Spleen (tissue), 11 donors: ENCODE measurements at regions not wholly inside any gene's neighbourhood (a gene's known extent, or its start where the extent isn't known, plus 50 kb on each side); places are given as distances from the start of the nearest gene placed in this dataset.

Source experiments
- DNase-seq: peaks from one replicate; pipeline ENCODE4 v3.0.0-alpha.2; 2020
- H3K27ac ChIP-seq, 8 donors: fragments of 200-600 bp; sonication (generic) in 7 of 8; 1 replicate in 4 of 8; 2 replicates in 4 of 8; pipeline versions ENCODE4 v1.5.0 to v1.8.0; 2016 to 2021; ENCODE audit warnings: inconsistent platforms in 4 of 8, mild to moderate bottlenecking in 4 of 8, moderate library complexity in 1 of 8
- H3K27me3 ChIP-seq, 7 donors: fragments of 200-600 bp; sonication (generic) in 6 of 7; replicated peaks in 1 of 7; 1 replicate in 4 of 7; 2 replicates in 3 of 7; pipeline versions ENCODE4 v1.5.0 to v1.8.0; 2016 to 2021; ENCODE audit warnings: inconsistent platforms in 3 of 7, mild to moderate bottlenecking in 1 of 7
- H3K36me3 ChIP-seq, 6 donors: fragments of 200-600 bp; sonication (generic) in 5 of 6; 1 replicate in 4 of 6; 2 replicates in 2 of 6; pipeline versions ENCODE4 v1.5.0 to v1.8.0; 2016 to 2021; ENCODE audit warnings: inconsistent platforms in 2 of 6
- H3K4me1 ChIP-seq, 6 donors: fragments of 200-600 bp; sonication (generic) in 5 of 6; 1 replicate in 3 of 6; 2 replicates in 3 of 6; pipeline versions ENCODE4 v1.5.0 to v1.8.0; 2016 to 2021; ENCODE audit warnings: inconsistent platforms in 3 of 6
- H3K4me3 ChIP-seq, 8 donors: fragments of 200-600 bp; sonication (generic) in 7 of 8; 1 replicate in 4 of 8; 2 replicates in 4 of 8; pipeline versions ENCODE4 v1.5.0 to v1.8.0; 2016 to 2021; ENCODE audit warnings: inconsistent platforms in 4 of 8, mild to moderate bottlenecking in 4 of 8, moderate library complexity in 2 of 8
- H3K9me3 ChIP-seq, 8 donors: fragments of 200-600 bp; sonication (generic) in 7 of 8; 1 replicate in 4 of 8; 2 replicates in 4 of 8; pipeline versions ENCODE4 v1.5.0 to v1.8.0; 2016 to 2021; ENCODE audit warnings: inconsistent platforms in 4 of 8
- POLR2A ChIP-seq, 3 donors: fragments of 450-650 bp; IDR thresholded peaks; one replicate each; pipeline ENCODE4 v1.5.1; 2017; ENCODE audit warnings: antibody characterized with exemption in 3 of 3, mild to moderate bottlenecking in 1 of 3
- POLR2AphosphoS5 ChIP-seq, 3 donors: sonication (generic); formaldehyde crosslinking; IDR thresholded peaks; one replicate each; pipeline ENCODE4 v1.5.1; 2017; ENCODE audit warnings: antibody characterized with exemption in 3 of 3
- WGBS, 5 donors: extraction: QIAGEN DNeasy Blood & Tissue Kit in 3 of 5; methylation state at CpG; one replicate each; pipeline versions ENCODE4 v1.1.5 to v1.1.7; 2013 to 2018; 5-methylcytosine and 5-hydroxymethylcytosine counted together
- intact Hi-C: fragments of 100-400 bp; cut with DNase I; formaldehyde crosslinking; loops from one replicate; pipeline ENCODE4 v1.15.0; 2023; ENCODE audit warnings: low total_unique reads
- TF ChIP-seq, protein P1 (sequence below), 11 experiments: fragments of 200-600 bp in 7 of 11; fragments of 450-650 bp in 4 of 11; sonication (generic) in 4 of 11; IDR thresholded peaks in 8 of 11; conservative IDR thresholded peaks in 3 of 11; 1 replicate in 7 of 11; 2 replicates in 4 of 11; pipeline versions ENCODE4 v1.4.0 to v1.8.0; 2016 to 2021; ENCODE audit warnings: antibody characterized with exemption in 11 of 11, inconsistent platforms in 4 of 11, mild to moderate bottlenecking in 1 of 11
- donor health status: healthy with polysubstance abuse.
- donor health status: DM: no; HTN: no; CAD: no; lungs with moderate emphysema.
- donor health status: DM: no; HTN: no; CAD: no.
- donor health status: Bipolar disorder and iron deficiency.
- donor health status: healthy.
- donor health status: DM: no; HTN: no; CAD: no.
- donor health status: DM: yes; HTN: yes; CAD: no.

DNA sequence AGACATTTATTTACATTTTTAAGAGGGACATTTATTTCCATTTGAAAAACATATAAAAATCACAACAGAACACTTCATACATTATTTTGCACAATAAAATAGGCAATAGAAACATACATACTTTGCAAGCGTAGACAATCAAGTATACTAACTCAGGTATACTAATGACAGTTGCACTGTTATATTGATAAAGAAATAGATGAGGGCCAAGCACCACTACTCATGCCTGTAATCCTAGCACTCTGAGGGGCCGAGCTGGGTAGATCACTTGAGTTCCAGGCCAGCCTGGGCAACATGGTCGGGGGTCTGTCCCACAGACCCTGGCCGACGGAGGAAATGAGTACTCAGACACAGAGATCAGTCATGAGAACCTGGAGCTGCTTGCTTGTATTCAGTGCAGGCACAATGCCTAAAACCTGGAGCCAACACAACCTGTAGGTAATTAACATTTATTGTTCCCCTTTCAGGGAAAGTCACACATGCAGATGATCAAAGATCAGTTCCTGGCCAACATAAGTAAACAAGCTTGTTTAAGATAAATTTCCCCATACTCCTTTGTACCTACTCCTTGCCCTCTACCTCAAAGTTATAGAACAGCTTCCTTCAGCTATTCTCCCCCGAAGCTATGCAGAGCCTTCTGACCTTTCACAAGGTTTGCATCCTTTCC lies 1960.2 kb downstream of the SUCLG1 start:
- intact Hi-C loops: no loop called here
- Histone ChIP-seq H3K4me1 (no peaks in the 10 kb centered on the region), H3K27ac (no peak overlapping the region), H3K27me3 (no peaks in the 10 kb centered on the region), H3K4me3 (no peak overlapping the region), H3K9me3 (peaks cover 3 to 56% (median 44%) of the 10 kb centered on the region in 8 donors), H3K36me3 (no peaks in the 10 kb centered on the region)
- WGBS, 5 donors: 76 to 86% (median 81%) methylated on average over 6 of the region's 6 CpGs
- TF ChIP-seq, protein P1, sequence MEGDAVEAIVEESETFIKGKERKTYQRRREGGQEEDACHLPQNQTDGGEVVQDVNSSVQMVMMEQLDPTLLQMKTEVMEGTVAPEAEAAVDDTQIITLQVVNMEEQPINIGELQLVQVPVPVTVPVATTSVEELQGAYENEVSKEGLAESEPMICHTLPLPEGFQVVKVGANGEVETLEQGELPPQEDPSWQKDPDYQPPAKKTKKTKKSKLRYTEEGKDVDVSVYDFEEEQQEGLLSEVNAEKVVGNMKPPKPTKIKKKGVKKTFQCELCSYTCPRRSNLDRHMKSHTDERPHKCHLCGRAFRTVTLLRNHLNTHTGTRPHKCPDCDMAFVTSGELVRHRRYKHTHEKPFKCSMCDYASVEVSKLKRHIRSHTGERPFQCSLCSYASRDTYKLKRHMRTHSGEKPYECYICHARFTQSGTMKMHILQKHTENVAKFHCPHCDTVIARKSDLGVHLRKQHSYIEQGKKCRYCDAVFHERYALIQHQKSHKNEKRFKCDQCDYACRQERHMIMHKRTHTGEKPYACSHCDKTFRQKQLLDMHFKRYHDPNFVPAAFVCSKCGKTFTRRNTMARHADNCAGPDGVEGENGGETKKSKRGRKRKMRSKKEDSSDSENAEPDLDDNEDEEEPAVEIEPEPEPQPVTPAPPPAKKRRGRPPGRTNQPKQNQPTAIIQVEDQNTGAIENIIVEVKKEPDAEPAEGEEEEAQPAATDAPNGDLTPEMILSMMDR (IDR thresholded peaks at IDR 0.05 in 8 of 11, conservative IDR thresholded peaks at IDR 0.05 in 3 of 11): no peak
- no peak for DNase-seq

DNA sequence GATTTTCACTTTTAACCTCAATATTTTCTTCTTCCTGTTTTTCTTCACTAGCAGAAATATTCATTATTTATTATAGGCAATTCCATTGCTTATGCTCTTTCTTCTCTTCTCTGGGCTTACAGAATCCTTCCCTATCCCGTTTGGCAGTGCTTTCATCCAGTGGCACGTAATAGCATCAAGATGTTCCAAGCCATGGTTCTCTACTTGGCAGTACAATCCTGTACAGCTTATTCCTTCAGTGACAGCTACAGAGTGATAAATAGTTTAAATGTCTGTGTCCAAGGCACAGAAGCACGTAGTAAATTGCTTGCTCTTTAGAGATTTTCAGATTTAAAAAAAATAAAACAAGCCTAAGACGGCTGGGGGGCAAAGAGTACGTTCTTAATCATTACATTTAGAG lies 1964.3 kb downstream of the SUCLG1 start:
- Histone ChIP-seq H3K9me3 (peaks cover 0 to 30% (median 20%) of the 10 kb centered on the region in 8 donors), H3K4me1 (no peaks in the 10 kb centered on the region), H3K36me3 (no peaks in the 10 kb centered on the region), H3K27me3 (no peaks in the 10 kb centered on the region), H3K4me3 (no peak overlapping the region), H3K27ac (no peak overlapping the region)
- 61 to 77% (median 68%) methylated on average over 5 of the region's 5 CpGs for WGBS, 5 donors
- TF ChIP-seq, protein P1 (IDR thresholded peaks at IDR 0.05 in 8 of 11, conservative IDR thresholded peaks at IDR 0.05 in 3 of 11): no peak
- intact Hi-C loops: no loop called here
- DNase-seq: no peak

DNA sequence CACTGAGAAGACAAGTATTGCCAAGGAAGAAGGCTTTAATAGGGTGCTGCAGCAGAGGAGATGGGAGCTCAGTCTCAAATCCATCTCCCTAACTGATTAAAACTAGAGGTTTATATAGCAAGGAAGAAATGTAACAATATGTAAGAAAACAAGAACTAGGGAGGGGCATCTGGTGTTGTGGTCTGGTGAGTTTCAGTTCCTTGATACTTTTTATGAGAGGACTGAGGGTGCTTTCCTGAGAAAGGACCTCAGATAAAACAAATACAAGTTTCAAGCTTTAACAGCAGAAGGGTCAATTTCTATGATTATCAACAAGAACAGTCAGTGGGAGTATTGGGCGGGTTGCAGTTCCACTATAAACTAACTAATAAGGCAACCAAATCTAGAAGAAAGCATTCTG lies 1967.5 kb downstream of the SUCLG1 start:
- TF ChIP-seq, protein P1 (IDR thresholded peaks at IDR 0.05 in 8 of 11, conservative IDR thresholded peaks at IDR 0.05 in 3 of 11): no peak
- TF ChIP-seq POLR2A (IDR thresholded peaks at IDR 0.05): no peak
- TF ChIP-seq POLR2AphosphoS5 (IDR thresholded peaks at IDR 0.05): no peak
- Histone ChIP-seq H3K9me3 (peaks cover 0 to 20% (median 12%) of the 10 kb centered on the region in 8 donors), H3K27ac (no peak overlapping the region), H3K36me3 (no peaks in the 10 kb centered on the region), H3K4me1 (no peaks in the 10 kb centered on the region), H3K27me3 (no peaks in the 10 kb centered on the region), H3K4me3 (no peak overlapping the region)
- intact Hi-C loops: no loop called here
- WGBS, 5 donors: 82 to 100% (median 86%) methylated on average over 1 of the region's 1 CpG
- DNase-seq: no peak

DNA sequence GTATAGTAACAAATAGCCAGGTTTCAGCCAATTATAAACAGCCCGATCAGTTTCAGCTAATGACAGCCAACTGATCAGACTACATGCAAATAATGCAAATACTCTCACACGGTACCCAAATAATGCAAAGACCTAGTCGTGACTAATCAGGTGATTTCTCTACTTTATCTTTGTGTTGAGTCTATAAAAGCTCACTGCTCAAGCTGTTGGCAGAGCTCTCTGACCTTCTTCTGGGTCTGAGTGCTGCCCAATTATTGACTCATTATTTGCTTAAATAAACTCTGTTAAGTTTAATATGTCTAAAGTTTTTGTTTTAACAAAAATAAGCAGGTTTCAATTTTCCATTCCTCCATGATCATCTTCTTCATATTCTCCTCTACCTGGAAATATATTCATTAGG lies 1971.7 kb downstream of the SUCLG1 start:
- no peak overlapping the region for H3K27ac ChIP-seq
- no peak for TF ChIP-seq POLR2A (IDR thresholded peaks at IDR 0.05)
- 87 to 93% (median 90%) methylated on average over 3 of the region's 3 CpGs for WGBS, 5 donors
- no peaks in the 10 kb centered on the region for H3K36me3 ChIP-seq
- H3K27me3 ChIP-seq: no peaks in the 10 kb centered on the region
- intact Hi-C loops: no loop called here
- peaks cover 0 to 21% (median 12%) of the 10 kb centered on the region in 8 donors for H3K9me3 ChIP-seq
- H3K4me3 ChIP-seq: no peak overlapping the region
- H3K4me1 ChIP-seq: no peaks in the 10 kb centered on the region
- DNase-seq: no peak

DNA sequence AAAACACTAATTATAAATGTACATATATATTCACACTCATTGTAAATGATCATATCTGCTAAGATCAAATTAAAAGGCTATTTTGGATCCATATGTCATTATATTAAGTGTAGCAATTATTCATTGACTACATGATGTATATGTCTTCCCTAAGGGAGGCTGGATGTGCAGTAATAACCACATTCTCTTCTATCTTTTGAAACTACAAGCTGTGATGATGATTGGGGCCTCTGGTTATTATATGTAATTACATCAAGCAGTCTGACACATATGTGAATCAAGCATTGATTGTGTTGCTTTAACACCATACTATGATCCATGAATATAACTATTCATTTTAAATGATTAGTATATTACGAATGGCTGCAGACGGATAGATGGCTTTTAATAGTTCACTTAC lies 1973.4 kb downstream of the SUCLG1 start:
- TF ChIP-seq, protein P1 (IDR thresholded peaks at IDR 0.05 in 8 of 11, conservative IDR thresholded peaks at IDR 0.05 in 3 of 11): no peak
- TF ChIP-seq POLR2AphosphoS5 (IDR thresholded peaks at IDR 0.05): no peak
- TF ChIP-seq POLR2A (IDR thresholded peaks at IDR 0.05): no peak
- WGBS, 5 donors: 94 to 99% (median 94%) methylated on average over 2 of the region's 2 CpGs
- H3K4me3 ChIP-seq: no peak overlapping the region
- H3K36me3 ChIP-seq: no peaks in the 10 kb centered on the region
- H3K4me1 ChIP-seq: no peaks in the 10 kb centered on the region
- H3K9me3 ChIP-seq: peaks cover 0 to 12% (median 6%) of the 10 kb centered on the region in 8 donors
- intact Hi-C loops: no loop called here
- DNase-seq: no peak
- H3K27ac ChIP-seq: no peak overlapping the region
- no peaks in the 10 kb centered on the region for H3K27me3 ChIP-seq
